Stimulated activated CD8-positive, alpha-beta memory T cell treated with anti-CD3 and anti-CD28 coated beads, Interleukin-12 subunit alpha, Interleukin-12 subunit beta, amount 100 ng/mL, for 4 hours (primary cell): ENCODE measurements at regions not wholly inside any gene's neighbourhood (a gene's known extent, or its start where the extent isn't known, plus 50 kb on each side); places are given as distances from the start of the nearest gene placed in this dataset.
"Not testable (repeated sequence)": the region's sequence is repeated elsewhere in the genome, so short reads cannot be mapped to it uniquely, and the experiment has no call there.

Source experiments
- DNase-seq: peaks from one replicate; pipeline ENCODE4 v3.0.0-alpha.2; 2020; ENCODE audit warnings: low read depth

- no peak for DNase-seq
Observed at GRCh38 chr17:51387986-51388385, 127.6 kb downstream of the UTP18 start.

DNA sequence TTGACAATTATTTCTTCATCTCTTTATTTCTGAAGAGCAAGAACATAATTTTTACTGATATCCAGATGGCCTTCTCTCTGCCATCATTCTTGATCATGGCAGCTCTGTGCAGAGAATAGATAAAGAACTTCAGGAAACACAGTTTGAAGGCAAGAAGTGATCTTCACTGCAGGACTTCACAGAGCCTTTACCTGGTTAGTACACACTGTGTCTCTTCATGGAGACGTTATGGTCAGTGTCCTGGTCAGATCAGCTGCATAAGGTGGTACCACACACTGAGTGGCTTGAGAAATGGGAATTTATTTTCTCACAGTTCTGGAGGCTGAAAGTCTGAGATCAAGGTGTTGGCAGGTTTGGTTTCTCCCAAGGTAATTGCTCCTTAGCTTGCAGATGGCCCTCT, 129.5 kb downstream of the UTP18 start:
- no peak for DNase-seq

GRCh38 chr17:51391982-51392654, 131.8 kb downstream of the UTP18 start:
- no peak for DNase-seq

GRCh38 chr17:51395621-51396020, 135.3 kb downstream of the UTP18 start:
- DNase-seq: no peak

GRCh38 chr17:51397361-51398127, 137.2 kb downstream of the UTP18 start:
- DNase-seq: no peak

DNA sequence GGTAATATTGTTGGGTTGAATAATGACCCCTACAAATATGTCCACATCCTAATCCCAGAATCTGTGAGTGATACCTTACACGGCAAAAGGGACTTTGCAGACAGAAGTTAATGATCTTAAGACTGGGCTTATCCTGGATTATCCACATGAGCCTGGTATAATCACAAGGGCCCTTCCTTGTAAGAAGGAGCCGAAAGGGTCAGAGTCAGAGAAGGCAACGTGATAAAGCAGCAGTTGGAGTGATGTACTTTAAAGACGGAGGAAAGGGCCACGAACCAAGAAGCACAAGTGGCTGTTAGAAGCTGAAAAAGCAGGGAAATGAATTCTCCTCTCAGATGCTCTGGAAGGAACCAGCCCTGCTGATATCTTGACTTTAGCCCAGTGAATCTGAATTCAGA, 137.8 kb downstream of the UTP18 start:
- DNase-seq: no peak

DNA sequence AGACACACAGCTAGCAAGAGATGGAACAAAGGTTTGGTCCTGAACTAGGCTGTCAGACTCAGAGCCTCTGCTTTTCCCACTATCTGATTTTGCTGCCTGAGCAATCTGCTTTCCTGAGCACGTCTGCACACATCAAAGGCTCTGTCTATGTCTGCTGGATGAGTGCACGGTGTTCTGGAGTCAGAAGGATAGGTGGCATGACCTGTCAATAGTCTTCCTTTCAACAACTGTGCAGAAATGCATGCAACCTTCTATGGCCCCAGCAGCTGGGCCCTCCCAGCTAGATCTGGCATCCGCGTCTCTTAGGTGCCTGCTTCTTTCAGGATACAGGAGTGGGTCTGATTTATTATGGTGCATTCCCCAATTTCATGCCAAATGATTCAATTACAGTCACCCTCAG, 138.3 kb downstream of the UTP18 start:
- DNase-seq: no peak

DNA sequence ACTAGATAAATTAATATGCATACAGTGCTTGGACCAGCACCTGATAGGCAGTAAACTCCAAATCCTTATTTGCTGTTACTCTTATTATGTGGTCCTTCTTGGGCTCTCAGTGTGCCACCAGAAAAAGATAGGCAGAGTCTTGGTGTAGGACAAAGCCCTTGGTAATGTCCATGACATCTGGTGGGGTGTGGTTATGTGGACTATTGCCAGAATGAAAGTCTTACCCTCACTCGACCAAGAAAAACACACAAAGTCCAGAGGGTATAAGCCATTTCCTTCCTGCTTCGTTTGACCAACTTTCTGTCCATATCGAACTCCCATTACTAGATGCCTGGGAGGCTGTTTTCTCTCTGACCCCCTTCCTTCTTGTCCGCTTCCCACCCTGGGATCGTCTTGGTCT, 140.9 kb downstream of the UTP18 start:
- no peak for DNase-seq

DNA sequence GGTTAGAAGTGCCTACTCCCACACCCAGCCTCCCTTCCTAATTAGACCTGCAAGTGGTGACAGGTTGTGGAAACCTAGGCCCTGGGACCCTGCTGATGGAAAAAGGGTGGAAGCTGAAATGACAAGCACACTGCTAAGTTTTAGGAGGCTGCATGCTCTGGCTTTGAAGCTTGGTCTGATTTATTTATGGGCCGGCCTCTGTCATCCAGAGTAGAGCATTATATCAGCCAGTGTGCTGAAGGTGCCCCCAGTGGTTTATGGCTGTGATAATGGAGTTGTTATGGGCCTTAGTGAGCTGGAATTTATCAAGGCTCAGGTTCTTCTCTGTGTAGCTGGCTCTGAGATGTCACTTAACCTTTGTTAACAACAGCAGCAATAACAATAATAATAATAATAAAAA, 142.6 kb downstream of the UTP18 start:
- no peak for DNase-seq

DNA sequence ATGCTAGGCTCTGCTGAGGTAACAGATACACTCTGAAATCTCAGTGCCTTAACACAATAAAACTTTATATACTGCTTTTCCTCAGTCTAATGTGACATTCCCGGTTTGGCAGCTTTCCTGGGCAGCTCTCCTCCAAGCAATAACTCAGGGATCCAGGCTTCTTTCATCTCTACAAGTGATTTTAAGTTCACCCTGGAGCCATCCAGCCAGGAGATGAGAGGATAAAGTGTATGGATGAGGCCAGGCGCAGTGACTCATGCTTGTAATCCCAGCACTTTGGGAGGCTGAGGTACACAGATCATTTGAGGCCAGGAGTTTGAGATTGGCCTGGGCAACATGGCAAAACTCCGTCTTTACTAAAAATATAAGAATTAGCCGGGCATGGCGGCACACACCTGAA, 147.2 kb downstream of the UTP18 start:
- DNase-seq: no peak

GRCh38 chr17:51419476-51419875, 159.1 kb downstream of the UTP18 start:
- DNase-seq: no peak

DNA sequence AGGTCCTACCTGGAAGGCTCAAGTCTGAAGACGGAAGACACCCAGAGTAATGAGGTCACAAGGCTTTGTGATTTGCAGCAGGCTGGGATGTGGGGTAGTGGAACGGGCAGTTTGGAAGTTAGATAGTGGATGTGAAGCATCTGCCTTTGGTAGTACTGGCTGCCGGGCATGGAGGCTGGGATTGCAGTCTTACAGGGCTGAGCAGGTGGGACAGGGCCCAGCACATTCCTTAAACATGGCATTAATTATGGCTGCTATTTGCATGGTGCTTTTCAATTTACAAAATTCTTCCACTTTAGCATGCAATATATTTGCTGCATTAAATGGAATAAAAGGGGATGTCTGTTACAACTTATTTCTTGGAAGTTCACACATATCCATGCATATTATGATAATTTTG, 161.2 kb downstream of the UTP18 start:
- no peak for DNase-seq

GRCh38 chr17:51422634-51423033, 162.3 kb downstream of the UTP18 start:
- DNase-seq: no peak

DNA sequence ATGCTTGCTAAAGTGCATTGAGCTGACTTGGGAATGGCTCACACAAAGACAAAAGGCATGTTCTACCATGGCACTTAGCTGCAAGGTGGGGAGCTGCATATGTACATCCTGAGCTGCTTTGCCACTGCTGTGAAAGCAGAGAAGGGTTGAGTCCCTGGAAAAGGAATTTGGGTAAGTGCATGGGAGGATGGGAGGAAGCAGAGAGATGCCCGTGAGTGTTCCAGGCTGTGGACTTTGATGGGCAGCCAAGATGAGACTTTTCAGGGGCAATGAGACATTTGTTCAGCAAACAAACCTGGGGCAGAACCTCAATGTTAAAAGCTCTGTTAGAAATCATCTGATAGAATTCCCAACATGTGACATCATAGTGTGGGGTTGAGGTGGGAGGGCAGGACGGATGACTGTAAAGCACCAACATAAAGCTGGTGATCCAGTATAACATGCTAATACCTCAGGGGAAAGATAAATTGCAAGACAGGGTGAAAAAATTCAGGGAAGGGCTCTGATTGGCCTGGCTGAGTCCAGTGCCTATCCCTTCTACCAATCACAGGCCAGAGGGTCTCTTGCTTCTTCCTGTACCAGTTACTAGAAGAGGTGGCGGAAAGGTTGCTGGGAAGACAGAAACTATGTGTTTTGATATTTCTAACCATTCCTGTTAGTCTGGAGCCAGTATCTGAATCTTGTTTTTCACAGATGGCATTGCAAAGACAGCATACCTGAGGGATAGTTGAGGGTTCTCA, 163.2 kb downstream of the UTP18 start:
- no peak for DNase-seq

DNA sequence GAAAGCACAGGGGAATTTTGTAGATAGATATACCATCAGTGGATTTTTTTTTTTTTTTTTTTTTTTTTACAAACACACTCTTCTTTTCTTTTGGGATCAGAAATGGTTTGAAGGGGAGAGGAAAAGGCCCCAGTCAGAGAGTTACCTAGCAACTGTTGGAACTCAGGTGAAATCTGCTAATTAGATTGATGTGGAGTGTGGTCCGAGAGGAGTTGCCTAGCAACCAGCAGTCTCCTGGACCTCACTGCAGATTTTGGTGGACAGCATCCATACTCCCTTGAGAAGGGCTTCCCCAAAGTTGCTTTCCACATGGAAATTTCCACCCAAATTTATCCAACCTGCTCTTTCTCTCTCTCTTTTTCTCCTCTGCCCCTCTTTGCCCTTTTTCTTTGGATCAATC, 165.4 kb downstream of the UTP18 start:
- no peak for DNase-seq

DNA sequence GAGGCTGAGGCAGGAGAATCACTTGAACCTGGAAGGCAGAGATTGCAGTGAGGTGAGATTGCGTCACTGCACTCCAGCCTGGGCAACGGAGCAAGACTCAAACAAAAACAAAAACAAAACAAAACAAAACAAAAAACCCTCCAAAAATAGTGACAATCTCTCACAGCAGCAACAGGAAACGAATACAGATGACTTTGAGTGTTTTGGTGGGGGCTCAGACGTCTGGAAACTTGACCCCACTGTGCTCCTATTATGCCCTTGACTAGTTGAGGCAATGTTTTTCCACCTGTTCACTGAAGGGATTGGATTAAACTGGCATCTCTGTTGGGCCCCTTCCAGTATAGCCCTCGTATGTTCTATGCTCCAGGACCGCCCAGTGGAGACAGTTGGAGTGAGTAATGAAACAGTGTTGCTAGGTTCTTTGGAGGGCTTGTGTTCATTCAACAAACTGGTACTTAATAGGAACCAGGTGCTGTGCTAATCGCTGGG, 167.0 kb downstream of the UTP18 start:
- DNase-seq: no peak

DNA sequence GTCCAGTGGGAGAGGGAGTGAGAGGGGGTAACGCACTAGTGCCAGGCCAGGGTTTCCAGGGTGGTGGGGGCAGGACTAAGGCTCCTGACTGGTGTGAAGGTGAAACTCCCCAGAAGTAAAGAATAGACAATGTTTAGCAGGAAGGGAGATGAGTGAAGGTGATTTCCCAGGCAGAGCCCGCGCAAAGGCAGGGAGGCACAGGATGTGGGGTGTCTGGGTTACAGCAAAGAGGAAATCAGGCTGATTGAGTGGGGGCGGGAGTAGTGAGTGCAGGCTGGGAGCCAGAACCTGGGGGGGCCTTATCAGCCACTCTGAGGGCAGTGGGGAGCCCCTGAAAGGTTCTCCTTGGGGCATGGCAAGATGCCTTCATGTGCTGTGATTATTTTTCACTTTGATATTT, 167.5 kb downstream of the UTP18 start:
- peak; percentile 22 for DNase-seq

DNA sequence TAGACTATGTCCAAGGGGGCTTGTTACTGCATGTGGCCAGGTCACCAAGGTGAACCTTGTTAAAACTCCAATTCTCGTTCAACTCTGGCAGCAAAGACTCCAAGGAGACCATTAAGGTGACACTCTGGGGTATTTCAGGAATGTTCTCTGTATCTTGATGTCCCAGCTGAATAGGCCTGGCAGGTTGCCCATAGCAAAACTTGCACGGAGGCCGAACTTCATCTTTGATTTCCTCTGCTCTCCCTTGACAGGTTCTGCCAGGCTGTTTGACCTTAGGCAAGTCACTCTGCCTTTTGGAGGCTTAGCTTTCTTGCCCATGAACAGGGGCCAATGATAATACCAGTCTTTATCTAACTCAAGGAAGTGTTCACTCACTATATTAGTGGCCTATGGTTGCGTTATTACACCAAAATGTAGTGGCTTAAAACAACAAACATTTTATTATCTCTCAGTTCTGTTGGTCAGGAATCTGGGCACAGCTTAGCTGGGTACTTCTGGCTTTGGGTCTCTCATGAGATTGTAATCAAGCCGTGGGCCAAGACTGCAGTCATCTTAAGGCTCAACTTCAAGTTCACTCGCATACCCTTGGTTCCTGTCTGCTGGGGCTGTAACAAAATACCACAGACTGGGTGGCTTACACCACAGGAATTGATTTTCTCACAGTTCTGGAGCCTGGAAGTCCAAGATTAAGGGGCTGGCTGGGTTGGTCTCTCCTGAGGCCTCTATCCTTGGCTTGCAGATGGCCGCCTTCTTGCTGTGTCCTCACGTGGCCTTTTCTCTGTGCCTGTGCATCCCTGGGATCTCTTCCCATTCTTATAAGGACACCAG, 168.5 kb downstream of the UTP18 start:
- DNase-seq: no peak

DNA sequence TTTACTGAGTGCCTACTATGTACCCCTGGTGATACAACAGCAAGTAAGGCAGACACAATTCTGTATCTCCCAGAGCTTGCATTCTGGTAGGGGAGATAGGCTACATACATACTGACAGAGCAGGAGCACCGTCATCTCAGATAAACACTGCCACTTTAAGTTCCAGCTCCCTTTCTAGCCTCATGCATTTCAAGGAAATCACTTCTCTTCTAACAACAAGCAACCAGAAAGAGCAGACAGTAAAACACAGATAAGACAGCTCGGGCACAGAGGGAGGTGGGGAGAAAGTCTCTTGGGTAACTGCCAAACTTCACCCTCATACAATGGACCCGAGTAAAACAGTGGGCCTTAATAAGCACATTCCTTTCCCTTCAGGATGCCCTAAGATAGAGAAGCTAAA, 169.6 kb downstream of the UTP18 start:
- not testable (repeated sequence) for DNase-seq

- DNase-seq: no peak
Observed at GRCh38 chr17:51430591-51430990, 170.2 kb downstream of the UTP18 start.

GRCh38 chr17:51434434-51435170, 174.3 kb downstream of the UTP18 start:
- no peak for DNase-seq
